Eye (tissue), 1 donor: ENCODE measurements at regions not wholly inside any gene's neighbourhood (a gene's known extent, or its start where the extent isn't known, plus 50 kb on each side); places are given as distances from the start of the nearest gene placed in this dataset.

ENCODE experiments used
- DNase-seq: peaks from one replicate; pipeline ENCODE4 v3.0.0-alpha.2; 2015

GRCh38 chr3:23665741-23666140 is 140.0 kb upstream of the UBE2E1 start:
- no peak for DNase-seq

- DNase-seq = no peak
These were observed 138.9 kb upstream of the UBE2E1 start for GRCh38 chr3:23666818-23667217.

GRCh38 chr3:23667536-23668429 is 138.0 kb upstream of the UBE2E1 start:
- no peak for DNase-seq

- DNase-seq = no peak
These were observed 137.3 kb upstream of the UBE2E1 start for GRCh38 chr3:23668430-23668904.

- no peak for DNase-seq
These were observed 136.1 kb upstream of the UBE2E1 start for GRCh38 chr3:23669541-23670255.

GRCh38 chr3:23671851-23672589 is 133.7 kb upstream of the UBE2E1 start:
- peak; percentile 62 for DNase-seq

- no peak for DNase-seq
These were observed 133.1 kb upstream of the UBE2E1 start for GRCh38 chr3:23672628-23673027.

- no peak for DNase-seq
These were observed 130.7 kb upstream of the UBE2E1 start for GRCh38 chr3:23675010-23675409.

GRCh38 chr3:23676093-23676492 is 129.7 kb upstream of the UBE2E1 start:
- no peak for DNase-seq

GRCh38 chr3:23682646-23683045 is 123.1 kb upstream of the UBE2E1 start:
- no peak for DNase-seq

- peak; percentile 31 for DNase-seq
These were observed 120.1 kb upstream of the UBE2E1 start for GRCh38 chr3:23685541-23686258.

GRCh38 chr3:23686519-23686918 is 119.2 kb upstream of the UBE2E1 start:
- DNase-seq = no peak

- DNase-seq = no peak
These were observed 114.3 kb upstream of the UBE2E1 start for GRCh38 chr3:23691357-23691895.

GRCh38 chr3:23696842-23697241 is 108.9 kb upstream of the UBE2E1 start:
- DNase-seq = no peak

- DNase-seq = no peak
These were observed 108.3 kb upstream of the UBE2E1 start for GRCh38 chr3:23697416-23697815.

- DNase-seq = no peak
These were observed 107.0 kb upstream of the UBE2E1 start for GRCh38 chr3:23698652-23699313.

- no peak for DNase-seq
These were observed 105.1 kb upstream of the UBE2E1 start for GRCh38 chr3:23700616-23701015.

- no peak for DNase-seq
These were observed 103.8 kb upstream of the UBE2E1 start for GRCh38 chr3:23701716-23702597.

GRCh38 chr3:23704298-23704697 is 101.5 kb upstream of the UBE2E1 start:
- DNase-seq = no peak

- no peak for DNase-seq
These were observed 99.6 kb upstream of the UBE2E1 start for GRCh38 chr3:23706111-23706510.

GRCh38 chr3:23709987-23710386 is 95.8 kb upstream of the UBE2E1 start:
- no peak for DNase-seq
